ENCODE measurements at regions not wholly inside any gene's neighbourhood (a gene's known extent, or its start where the extent isn't known, plus 50 kb on each side); places are given as distances from the start of the nearest gene placed in this dataset.

- H3K36me3 ChIP-seq (replicated peaks in 1 of 2; ENCODE audit: control extremely low read depth in 1 of 2, control insufficient read depth in 1 of 2, extremely low read depth in 1 of 2, insufficient read depth in 2 of 2, low read length in 1 of 2) = no peaks in the 10 kb centered on the region
- ATAC-seq (ENCODE audit: low read depth) = no peak
- intact Hi-C loops (cut with micrococcal nuclease) = no loop called here
- Mint-ChIP-seq H3K9me3 (ENCODE audit: insufficient read depth) (no peaks in the 10 kb centered on the region), H3K4me1 (peaks cover 7% of the 10 kb centered on the region), H3K4me3 (no peak overlapping the region), H3K27ac (no peak overlapping the region), H3K27me3 (no peaks in the 10 kb centered on the region)
- no peak for DNase-seq
- no peaks in the 10 kb centered on the region for H3K27me3 ChIP-seq (replicated peaks in 1 of 4; ENCODE audit: control extremely low read depth in 1 of 4, control insufficient read depth in 3 of 4, insufficient read depth in 4 of 4, low read length in 3 of 4)
- H3K4me2 ChIP-seq (replicated peaks; ENCODE audit: low read depth, low read length, poor library complexity, severe bottlenecking) = no peak overlapping the region
- ChIA-PET POLR2A (no interaction called here), CTCF (no interaction called here)
- no peak overlapping the region for H2AFZ ChIP-seq (ENCODE audit: insufficient read depth, low read depth, low read length, poor library complexity, severe bottlenecking)
- TF ChIP-seq CTCF (IDR thresholded peaks at IDR 0.05) (no peak), EZH2 (IDR thresholded peaks at IDR 0.05; ENCODE audit: borderline replicate concordance, insufficient read depth, low read depth, low read length, poor library complexity, severe bottlenecking) (no peak)
- no peak overlapping the region for H3K9ac ChIP-seq (ENCODE audit: low read length)
- no peak overlapping the region for H3K27ac ChIP-seq (ENCODE audit: low read length in 2 of 2)
- 65% methylated on average over 3 of the region's 4 CpGs for WGBS (ENCODE audit: insufficient coverage)
- H3K4me3 ChIP-seq (ENCODE audit: control extremely low read depth in 1 of 5, extremely low read depth in 1 of 5, insufficient read depth in 1 of 5, low read depth in 2 of 5, low read length in 4 of 5) = no peak overlapping the region
- no peaks in the 10 kb centered on the region for H3K79me2 ChIP-seq (ENCODE audit: control insufficient read depth, insufficient read depth, low read length)
- no peaks in the 10 kb centered on the region for H3K9me3 ChIP-seq (ENCODE audit: control extremely low read depth in 1 of 3, control insufficient read depth in 2 of 3, insufficient read depth in 1 of 3, low read length in 2 of 3)
- H4K20me1 ChIP-seq (ENCODE audit: control insufficient read depth, insufficient read depth, low read length, poor library complexity, severe bottlenecking) = no peaks in the 10 kb centered on the region
- no peaks in the 10 kb centered on the region for H3K4me1 ChIP-seq (ENCODE audit: control insufficient read depth in 2 of 2, insufficient read depth in 2 of 2, low read length in 2 of 2)
These were observed 256.3 kb upstream of the SEMA6D start for GRCh38 chr15:47460795-47461573.

- WGBS (ENCODE audit: insufficient coverage) = no CpG with 5 or more reads among the region's 3 CpGs
- Histone ChIP-seq H3K27me3 (replicated peaks in 1 of 4; ENCODE audit: control extremely low read depth in 1 of 4, control insufficient read depth in 3 of 4, insufficient read depth in 4 of 4, low read length in 3 of 4) (no peaks in the 10 kb centered on the region), H3K9me3 (ENCODE audit: control extremely low read depth in 1 of 3, control insufficient read depth in 2 of 3, insufficient read depth in 1 of 3, low read length in 2 of 3) (no peaks in the 10 kb centered on the region), H4K20me1 (ENCODE audit: control insufficient read depth, insufficient read depth, low read length, poor library complexity, severe bottlenecking) (no peaks in the 10 kb centered on the region), H2AFZ (ENCODE audit: insufficient read depth, low read depth, low read length, poor library complexity, severe bottlenecking) (no peak overlapping the region), H3K36me3 (replicated peaks in 1 of 2; ENCODE audit: control extremely low read depth in 1 of 2, control insufficient read depth in 1 of 2, extremely low read depth in 1 of 2, insufficient read depth in 2 of 2, low read length in 1 of 2) (no peaks in the 10 kb centered on the region), H3K27ac (ENCODE audit: low read length in 2 of 2) (no peak overlapping the region), H3K79me2 (ENCODE audit: control insufficient read depth, insufficient read depth, low read length) (no peaks in the 10 kb centered on the region), H3K4me2 (replicated peaks; ENCODE audit: low read depth, low read length, poor library complexity, severe bottlenecking) (no peak overlapping the region), H3K4me1 (ENCODE audit: control insufficient read depth in 2 of 2, insufficient read depth in 2 of 2, low read length in 2 of 2) (no peaks in the 10 kb centered on the region), H3K9ac (ENCODE audit: low read length) (no peak overlapping the region), H3K4me3 (ENCODE audit: control extremely low read depth in 1 of 5, extremely low read depth in 1 of 5, insufficient read depth in 1 of 5, low read depth in 2 of 5, low read length in 4 of 5) (no peak overlapping the region)
- H3K27ac Mint-ChIP-seq = no peak overlapping the region
- ChIA-PET CTCF (no interaction called here), POLR2A (no interaction called here)
- ATAC-seq (ENCODE audit: low read depth) (no peak), DNase-seq (no peak)
- H3K4me1 Mint-ChIP-seq = peaks cover 7% of the 10 kb centered on the region
- no peaks in the 10 kb centered on the region for H3K27me3 Mint-ChIP-seq
- no peaks in the 10 kb centered on the region for H3K9me3 Mint-ChIP-seq (ENCODE audit: insufficient read depth)
- TF ChIP-seq EZH2 (IDR thresholded peaks at IDR 0.05; ENCODE audit: borderline replicate concordance, insufficient read depth, low read depth, low read length, poor library complexity, severe bottlenecking) (no peak), CTCF (IDR thresholded peaks at IDR 0.05) (no peak)
- intact Hi-C loops (cut with micrococcal nuclease) = no loop called here
- H3K4me3 Mint-ChIP-seq = no peak overlapping the region
These were observed 255.6 kb upstream of the SEMA6D start for GRCh38 chr15:47461652-47462141.

Measured in B cell (primary cell).